HG02678 (cell line): ENCODE measurements at regions not wholly inside any gene's neighbourhood (a gene's known extent, or its start where the extent isn't known, plus 50 kb on each side); places are given as distances from the start of the nearest gene placed in this dataset.

Experiments used
- ATAC-seq: cut with Tn5 transposase; IDR thresholded peaks from one replicate; pipeline ENCODE4 v1.9.1; 2021; ENCODE audit warnings: mild to moderate bottlenecking, moderate library complexity; ENCODE audit not compliant: unreplicated experiment

DNA sequence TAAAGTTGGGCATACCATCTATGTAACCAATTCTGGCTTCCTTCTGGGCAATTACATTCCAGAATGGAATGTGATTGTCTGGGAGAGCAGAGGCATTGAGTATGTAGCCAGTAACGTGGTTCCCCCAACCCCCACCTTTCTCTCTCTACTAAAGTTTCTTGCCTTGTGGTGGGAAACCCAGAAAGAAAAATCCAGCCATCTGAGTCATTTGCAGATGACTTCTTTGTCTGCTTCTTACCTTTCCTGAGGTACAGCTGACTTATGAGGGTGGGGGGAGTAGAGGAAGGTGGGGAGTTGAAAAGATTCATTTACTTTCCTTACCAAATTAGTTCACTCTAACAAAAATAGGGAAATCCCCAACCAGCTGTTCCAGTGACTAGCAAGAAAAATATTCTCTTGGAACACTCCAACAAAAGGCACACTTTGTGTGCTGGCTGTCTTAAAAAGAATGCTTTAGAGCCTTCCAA lies 112.1 kb upstream of the FRMD6 start:
- ATAC-seq: no peak

DNA sequence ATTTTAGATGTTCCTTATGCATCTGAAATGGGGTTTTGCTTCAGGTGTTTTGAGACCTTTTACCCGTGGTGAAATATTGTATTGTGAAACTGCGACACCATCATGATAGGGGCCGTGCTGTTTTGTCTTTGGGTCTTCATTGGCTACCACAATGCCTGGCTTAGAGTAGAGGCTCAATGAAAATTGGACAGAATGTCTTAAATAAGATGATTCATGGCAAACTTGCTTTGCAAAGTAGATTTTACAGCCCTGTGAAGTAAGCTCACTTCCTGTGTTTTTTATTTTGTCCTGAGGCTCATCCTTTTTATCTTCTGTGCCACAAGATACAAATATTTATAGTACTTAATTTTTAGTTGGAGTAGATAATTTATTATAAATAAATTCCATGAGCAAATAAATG lies 111.3 kb upstream of the FRMD6 start:
- ATAC-seq: no peak

DNA sequence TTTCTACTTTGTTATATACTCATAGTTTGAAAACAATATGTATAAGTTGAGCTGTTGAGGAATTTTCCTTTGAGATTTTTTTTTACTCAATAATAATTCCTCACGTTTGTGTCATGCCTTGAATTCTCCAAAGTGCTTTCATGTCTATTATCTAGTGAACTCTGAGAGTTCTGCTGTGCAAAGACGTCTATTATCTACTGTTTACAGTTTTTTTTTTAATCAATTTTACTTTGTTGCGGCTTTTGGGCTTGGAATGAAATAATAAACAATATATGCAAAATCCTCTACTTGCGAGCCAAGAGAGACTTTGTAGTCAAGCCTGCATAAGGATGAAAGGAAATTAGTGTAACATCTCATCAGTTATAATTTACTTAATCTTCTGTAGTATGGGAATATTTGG lies 107.2 kb upstream of the FRMD6 start:
- ATAC-seq: no peak

DNA sequence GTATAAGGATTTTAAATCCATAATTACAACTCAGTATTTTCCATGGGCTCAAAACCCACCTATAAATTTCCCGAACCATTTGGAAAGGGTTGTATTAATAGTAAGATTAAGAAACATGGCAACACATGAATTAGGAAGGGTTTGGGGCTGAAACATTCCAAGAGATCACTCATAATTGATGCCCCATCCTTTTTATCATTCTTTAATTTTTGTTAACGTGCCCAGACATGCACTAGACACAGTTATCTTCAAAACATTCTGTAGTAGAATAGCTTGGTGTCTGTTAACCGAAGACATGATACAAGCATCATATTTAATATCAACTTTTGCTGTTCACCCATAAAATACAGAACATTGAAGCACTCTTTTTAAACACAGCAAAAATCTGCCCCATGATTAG lies 106.8 kb upstream of the FRMD6 start:
- ATAC-seq: no peak

DNA sequence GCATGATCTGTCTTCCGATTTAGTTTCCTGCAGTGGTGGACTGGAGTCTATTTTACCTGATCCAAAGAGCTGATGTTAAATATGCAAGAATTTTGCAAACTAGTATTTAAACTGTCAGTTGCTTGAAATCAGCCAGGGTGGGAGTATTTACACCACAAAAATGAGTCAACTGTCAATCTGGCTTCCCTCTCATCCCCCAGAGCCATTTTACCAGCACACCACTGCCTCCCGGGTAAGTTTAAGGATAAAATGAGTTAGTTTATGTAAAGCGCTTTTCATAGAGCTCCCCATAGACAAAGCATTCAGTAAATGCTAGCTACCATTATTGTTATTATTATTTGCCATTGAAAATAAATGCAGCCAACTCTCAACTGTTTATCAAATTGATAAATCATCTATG lies 106.3 kb upstream of the FRMD6 start:
- no peak for ATAC-seq

DNA sequence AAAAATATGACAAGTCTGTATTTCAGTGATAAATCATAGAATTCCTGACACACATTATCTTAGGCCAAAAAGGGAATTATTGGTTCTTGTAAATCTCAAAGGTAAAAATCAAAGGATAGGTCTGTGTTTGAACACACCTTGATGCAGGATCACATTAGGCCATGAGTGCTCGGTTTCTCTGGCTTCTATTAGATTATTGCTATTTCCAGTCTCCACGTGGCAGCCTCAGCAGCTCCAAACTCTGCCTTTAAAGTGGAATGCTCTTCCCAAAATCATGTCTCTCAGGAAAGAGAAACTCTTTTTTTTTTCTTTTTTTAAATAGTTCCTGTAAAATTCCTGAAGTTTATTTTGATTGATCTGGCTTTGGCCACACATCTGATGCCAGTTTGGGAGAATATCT lies 105.6 kb upstream of the FRMD6 start:
- no peak for ATAC-seq

DNA sequence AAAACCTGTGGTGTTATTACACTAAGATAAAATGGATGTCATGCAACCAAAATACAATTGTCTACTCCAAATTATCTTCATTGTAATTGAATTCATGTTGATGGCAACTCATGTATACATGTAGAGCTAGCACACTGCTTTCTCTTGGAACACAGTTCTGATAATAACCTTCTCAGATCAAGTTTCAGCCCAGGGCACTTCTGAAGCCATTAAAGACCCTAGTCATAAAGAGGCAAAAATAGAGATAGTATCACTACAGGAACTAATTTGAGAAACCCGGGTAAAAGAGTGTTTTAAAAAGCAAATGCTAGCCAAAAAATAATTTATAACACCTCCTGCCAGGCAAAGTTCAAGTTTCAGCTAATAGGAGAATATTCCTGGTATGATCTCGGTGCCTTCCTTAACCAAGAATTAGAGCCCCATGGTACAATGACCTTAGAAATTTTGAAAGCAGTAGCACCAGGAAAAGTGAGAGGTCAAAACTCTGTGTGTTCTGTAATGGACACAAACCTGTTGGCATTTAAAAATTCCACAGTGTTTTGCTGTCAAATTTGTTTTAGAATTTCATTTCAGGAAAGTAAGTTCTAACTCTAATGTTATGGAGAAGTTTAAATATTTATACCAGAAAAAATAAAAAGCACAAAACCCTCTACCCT lies 105.0 kb upstream of the FRMD6 start:
- no peak for ATAC-seq

DNA sequence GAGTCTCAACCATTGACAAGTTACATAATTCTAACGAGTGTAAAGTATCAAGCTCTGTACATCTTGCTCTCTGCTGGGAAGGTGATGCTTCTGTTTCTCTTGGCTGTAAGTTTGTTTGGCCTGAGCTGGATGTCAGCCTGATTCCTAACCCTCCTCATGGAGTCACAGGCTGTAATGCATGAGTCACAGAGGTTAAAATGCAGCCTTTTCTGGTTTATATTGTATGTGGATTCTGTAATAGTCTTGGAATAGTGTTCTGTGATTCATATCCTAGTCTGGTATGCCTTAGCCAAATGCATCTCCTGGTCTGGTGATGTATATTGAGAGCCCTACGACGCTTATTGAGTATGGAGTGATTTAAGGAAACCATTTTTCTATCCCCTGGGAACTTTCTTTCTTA lies 104.5 kb upstream of the FRMD6 start:
- ATAC-seq: no peak

DNA sequence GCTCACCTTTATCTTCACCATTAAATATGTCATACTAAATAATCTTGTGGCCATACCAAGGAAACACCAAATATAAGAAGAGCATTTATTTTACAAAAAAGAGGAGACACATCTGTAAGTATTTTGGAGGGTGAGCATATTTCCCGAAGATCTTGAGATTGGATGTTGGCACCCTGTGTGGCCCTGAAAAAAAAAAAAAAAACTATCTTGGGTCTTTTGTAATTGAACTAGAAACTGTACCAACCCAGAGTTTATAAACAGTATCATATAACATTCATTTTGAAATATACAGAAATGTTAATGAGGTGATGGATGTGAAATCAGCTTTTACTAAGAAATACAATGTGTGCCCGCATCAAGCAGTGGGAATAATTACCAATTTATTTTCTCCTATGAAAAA lies 104.0 kb upstream of the FRMD6 start:
- ATAC-seq: no peak

DNA sequence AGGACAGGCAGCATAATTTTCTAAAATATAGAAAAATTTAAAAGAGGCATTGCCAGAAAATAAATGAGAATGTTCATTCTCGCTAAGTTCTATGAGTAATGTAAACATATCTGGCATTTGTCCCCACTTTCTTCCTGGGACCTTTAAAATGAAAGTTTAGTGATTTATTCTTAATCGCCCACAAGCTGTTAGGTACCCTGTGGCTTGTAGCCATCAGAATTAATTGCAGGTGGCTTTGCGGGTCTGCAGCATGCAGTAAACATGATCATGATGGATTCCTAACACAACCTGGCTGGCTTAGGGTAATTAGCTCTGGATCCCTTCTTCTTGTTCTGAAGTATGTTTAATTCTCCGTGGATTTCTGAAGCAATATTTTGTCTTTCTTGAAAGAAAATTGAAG lies 103.5 kb upstream of the FRMD6 start:
- ATAC-seq: no peak

DNA sequence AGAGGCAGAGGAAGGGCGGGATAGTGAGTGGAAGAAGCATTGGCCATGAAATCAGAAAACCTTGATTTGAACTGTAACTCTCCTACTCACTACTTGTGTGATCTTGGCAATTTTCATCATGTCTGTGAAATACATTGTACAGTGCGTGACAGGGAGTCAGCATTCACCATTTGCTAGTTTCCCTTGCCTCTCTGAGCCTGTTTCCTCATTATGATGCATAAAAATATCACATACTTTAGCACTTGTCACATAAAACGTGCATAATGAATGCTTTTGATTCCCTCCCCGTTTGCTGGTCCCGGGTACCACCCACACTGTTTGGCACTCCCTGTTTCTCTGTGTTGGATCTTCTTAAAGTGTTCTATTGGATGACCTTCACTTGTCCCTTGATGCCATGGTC lies 101.1 kb upstream of the FRMD6 start:
- no peak for ATAC-seq

DNA sequence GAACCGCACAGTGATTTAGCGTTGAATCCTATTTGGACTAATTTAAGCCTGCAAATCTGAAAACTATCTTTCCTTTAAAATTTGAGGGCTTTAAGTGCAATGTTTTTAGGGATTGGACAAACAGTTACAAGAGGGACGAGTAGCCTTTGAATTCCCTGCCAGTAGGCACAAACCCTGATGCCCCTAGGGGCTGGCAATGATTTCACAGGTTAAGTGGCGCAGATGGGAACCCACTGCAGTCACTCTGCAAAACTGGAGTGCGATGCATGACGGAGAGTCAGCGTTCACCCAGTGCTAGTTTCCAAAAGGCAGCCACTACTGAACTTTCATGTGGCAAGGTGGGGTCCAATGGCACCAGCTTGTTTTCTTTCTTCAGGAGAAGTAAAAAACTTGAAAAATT lies 99.4 kb upstream of the FRMD6 start:
- no peak for ATAC-seq

DNA sequence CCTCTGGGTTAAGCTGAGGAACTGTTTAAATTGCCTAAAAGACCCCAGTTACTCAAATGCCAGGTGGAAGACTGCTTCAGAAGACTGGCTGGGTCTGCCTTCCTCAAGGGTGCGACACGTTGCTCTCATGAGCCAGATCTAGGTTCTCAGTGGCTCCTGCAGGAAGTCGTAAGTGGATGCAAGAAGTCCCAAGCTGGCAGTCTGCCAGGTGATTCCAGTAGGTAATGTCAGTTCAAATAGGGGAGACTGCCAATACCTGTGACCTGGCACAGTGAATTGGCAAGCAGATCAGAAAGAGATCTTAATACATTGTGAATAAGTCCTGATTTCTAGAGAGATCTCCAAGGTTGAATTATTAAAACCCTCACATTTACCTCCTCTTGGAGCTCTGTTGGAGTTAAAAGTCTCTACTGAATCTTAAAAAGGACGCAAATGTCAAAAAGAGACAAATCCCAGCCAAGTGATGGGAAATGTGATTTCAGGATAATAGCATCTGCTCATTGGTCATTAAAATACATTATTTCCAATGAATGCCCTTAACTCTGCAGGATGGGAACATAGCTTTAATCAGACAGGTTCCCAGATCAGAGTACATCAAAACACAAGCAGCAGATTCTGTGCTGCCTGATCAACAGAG lies 98.8 kb upstream of the FRMD6 start:
- no peak for ATAC-seq

DNA sequence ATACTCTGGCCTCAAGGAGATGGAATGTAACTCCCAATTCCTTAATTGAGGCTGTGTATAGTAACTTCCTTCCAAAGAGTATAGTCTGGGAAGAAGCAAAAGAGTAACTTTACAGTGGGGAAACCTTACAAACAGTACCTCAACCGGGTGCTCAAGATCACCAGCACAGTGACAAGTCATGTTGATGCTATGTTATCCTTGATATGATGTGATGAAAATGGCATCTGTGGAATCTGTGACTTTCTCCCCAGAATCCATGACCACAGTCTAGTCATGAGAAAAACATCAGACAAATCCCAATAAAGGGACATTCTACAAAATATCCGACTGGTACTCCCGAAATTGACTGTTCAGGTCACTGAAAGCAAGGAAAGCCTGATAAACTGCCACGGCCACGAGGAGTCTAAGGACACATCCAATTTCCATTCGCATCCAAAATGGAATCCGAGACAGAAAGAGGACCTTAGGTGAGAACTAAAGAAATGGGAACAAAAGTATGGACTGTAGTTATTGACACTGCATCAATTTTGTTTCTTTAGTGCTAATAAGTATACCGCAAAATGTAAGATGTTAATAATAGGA lies 97.3 kb upstream of the FRMD6 start:
- ATAC-seq: no peak

DNA sequence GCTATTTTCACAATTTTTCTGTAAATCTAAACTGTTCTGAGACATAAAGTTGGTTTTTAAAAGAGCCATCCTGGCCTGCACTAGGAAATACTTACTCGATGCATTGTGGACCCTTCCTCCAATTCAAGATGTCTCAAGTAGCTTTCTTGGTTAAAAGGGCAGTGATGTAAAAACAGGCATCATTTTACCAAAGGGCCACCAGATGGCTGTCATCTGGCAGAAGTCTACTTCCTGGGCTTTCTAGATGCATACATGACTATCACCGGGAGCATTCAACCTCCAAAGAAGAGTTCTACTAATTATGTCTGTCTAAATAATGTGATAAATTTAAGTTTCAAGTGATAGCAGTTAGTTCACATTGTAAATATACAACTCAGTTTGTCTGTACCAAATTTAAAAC lies 96.8 kb upstream of the FRMD6 start:
- ATAC-seq: no peak

DNA sequence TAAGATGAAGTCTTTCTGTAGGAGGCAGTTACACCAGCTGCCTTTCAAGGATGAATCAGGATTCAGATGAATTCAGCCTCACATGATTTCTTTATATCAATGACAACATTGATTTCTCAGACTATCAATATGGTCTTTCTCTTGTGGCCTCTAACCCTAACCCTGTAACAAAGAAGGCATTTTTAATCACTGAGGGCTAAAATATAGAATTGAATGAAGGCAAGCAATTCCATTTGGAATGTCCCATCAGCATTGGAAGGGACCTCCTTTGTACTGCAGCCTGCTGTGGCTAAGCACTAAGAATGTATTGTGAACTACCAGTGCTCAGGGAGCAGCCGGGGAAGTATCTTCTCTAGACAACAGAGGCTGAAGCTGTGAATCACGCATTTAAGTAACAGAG lies 90.6 kb upstream of the FRMD6 start:
- ATAC-seq: no peak

DNA sequence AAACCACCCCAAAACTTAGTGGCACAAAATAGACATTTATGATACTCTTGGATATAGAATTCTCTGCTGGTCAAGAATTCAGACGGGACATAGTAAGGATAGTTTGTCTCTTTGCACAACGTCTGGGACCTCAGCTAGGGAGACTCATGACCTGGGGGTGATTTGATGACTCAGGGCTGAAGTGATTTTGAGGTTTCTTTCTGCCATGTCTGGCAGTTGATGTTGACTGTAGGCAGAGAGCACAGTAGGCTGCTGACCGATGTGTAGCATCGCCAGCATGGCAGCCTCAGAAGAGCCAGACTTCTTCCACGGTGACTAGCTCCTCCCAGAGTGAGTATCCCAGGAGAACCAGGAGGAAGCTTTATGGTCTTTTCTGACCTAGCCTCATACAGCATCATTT lies 88.9 kb upstream of the FRMD6 start:
- no peak for ATAC-seq

DNA sequence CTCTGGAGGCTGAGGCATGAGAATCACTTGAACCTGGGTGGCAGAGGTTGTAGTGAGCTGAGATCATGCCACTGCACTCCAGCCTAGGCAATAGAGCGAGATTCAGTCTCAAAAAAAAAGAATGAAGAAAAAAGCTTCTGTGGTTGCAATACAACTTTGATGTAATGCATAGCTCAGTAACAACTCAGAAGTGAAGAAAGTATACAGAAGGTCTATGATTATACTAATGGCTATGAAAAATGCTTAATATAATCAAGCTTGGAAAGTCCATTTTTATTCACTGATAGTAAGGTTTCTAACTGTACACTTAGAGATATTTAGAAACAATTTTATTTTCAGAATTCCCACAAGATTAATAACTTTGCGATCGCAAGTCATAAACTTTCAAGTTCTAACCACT lies 88.2 kb upstream of the FRMD6 start:
- no peak for ATAC-seq

DNA sequence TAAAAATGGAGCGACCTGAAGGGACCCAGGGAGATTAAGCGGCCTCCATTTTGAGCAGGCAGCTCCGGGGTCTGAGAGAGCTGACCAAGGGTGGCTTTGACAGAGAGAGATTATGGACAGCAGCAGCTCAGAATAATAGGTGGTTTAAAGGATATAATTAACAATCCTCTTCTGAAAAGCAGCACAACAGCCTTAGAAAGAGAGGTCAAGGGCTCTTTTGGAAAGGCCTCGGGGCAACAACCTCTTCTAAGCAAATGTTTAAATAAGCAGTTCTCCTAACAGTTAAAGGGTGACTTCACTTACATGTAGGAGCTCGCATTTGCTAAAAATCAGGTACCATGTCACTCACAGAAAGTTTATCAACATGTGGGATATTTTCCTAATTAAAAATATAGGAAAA lies 87.2 kb upstream of the FRMD6 start:
- no peak for ATAC-seq

DNA sequence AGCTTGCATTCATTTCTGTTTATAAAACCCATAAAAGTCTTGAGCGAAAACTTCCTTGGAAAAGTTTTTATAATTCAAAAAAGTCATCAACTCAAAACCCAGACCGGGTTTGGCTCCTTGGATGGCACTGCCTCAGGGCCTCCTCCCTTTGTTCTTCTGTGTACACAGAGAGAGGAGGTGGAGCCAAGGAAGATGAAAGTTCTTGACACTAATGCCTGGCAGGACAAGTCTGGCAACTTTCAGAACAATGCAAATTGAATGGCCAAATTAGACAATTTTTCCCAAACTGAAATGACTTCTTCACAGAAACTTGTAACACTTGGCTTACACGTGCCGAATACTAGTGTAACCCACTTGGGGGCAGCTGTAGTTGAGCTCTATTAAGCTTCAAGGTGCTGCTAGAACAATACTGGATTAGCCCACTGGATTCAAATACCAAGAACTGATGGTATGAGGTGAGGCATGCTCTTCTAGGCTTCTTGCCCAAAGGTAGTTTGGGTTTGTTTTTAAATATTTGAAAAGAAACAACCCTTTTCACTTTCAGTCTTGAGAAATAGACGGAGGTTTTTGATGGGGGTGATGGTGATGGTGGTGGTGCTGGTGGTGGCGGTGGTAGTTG lies 86.6 kb upstream of the FRMD6 start:
- no peak for ATAC-seq

DNA sequence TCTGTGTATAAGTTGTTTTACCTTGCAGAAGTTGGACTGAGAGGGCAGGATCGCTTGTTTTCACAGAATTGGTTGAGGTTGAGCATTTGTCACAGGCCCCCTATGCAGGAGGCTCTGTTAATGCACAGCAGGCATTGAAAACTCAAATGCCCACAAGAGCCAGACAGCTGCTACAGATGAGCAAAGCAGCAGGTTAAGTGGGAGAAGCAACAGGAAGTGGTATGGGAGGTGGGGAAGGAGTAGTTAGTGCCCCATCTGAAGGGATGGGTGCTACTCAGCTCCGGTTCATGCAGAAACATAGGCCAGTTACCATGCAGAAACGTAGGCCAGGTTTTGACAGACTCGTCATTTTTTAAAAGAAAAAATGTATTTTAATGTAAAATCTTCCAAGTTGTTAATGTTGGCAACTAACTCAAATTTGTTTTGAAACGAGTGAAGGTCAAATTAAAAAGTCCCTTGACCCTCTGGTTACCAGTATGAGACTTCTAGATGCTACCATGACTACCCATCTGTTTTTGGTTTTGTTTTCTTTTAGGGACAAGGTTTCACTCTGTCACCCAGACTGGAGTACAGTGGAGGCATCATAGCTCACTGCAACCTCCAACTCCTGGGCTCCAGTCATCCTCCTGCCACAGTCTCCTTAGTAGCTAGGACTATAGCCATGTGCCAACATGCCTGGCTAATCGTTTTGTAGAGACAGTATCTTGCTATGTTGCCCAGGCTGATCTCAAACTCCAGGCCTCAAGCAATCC lies 84.7 kb upstream of the FRMD6 start:
- no peak for ATAC-seq

DNA sequence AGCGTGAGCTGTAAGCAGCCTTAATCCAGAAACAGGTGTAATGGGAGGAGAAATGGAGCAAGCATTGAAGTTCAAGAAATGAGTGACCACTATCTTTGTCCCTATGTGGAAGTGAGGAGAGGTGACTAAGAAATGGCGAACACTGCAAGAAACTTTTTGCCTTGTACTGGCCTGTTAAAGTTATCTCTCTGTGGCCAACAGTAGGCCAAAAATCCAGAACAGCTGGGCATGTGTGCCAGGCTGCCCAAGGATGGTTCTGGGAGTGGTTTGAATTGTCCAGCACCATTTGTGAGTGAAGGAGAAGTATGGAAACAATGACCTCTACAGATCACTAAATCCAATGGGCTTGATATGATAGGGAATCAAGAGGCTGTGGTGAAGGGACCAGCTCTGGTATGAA lies 83.3 kb upstream of the FRMD6 start:
- no peak for ATAC-seq
